ENCODE measurements at regions not wholly inside any gene's neighbourhood (a gene's known extent, or its start where the extent isn't known, plus 50 kb on each side); places are given as distances from the start of the nearest gene placed in this dataset.

GRCh38 chr15:25238716-25239470 is 199.9 kb downstream of the UBE3A start:
- Histone ChIP-seq H3K4me3 (no peak overlapping the region), H3K9me3 (no peaks in the 10 kb centered on the region), H3K27ac (no peak overlapping the region), H3K4me1 (no peaks in the 10 kb centered on the region), H3K27me3 (no peaks in the 10 kb centered on the region), H3K36me3 (no peaks in the 10 kb centered on the region)
- peak in 3 of 6 donors; percentile 2 to 52 (median 35) for DNase-seq
- intact Hi-C loops (cut with DNase I), result no loop called here
- TF ChIP-seq CTCF (IDR thresholded peaks at IDR 0.05), result no peak
- ATAC-seq, result no peak
- no peak for FAIRE-seq
- WGBS, 2 donors, result 74 to 78% methylated on average over 8 of the region's 8 CpGs

- no peaks in the 10 kb centered on the region for H3K9me3 ChIP-seq
- no peak overlapping the region for H3K4me3 ChIP-seq
- ATAC-seq (no peak), FAIRE-seq (no peak), DNase-seq (peak in 3 of 6 donors; percentile 8 to 30 (median 26))
- 72 to 89% methylated on average over 9 of the region's 9 CpGs for WGBS, 2 donors
- intact Hi-C loops (cut with DNase I), result no loop called here
- no peaks in the 10 kb centered on the region for H3K4me1 ChIP-seq
- H3K27ac ChIP-seq, result no peak overlapping the region
- TF ChIP-seq CTCF (IDR thresholded peaks at IDR 0.05), result no peak
- no peaks in the 10 kb centered on the region for H3K27me3 ChIP-seq
- no peaks in the 10 kb centered on the region for H3K36me3 ChIP-seq
Observed at GRCh38 chr15:25239471-25240345, 199.1 kb downstream of the UBE3A start.

- Histone ChIP-seq H3K27me3 (no peaks in the 10 kb centered on the region), H3K36me3 (no peaks in the 10 kb centered on the region), H3K4me3 (no peak overlapping the region), H3K27ac (no peak overlapping the region), H3K9me3 (no peaks in the 10 kb centered on the region), H3K4me1 (no peaks in the 10 kb centered on the region)
- TF ChIP-seq CTCF (IDR thresholded peaks at IDR 0.05), result no peak
- ATAC-seq, result no peak
- intact Hi-C loops (cut with DNase I), result no loop called here
- DNase-seq, result peak in 3 of 6 donors; percentile 8 to 43 (median 31)
- WGBS, 2 donors, result 69 to 77% methylated on average over 13 of the region's 13 CpGs
- no peak for FAIRE-seq
Observed at GRCh38 chr15:25240461-25241021, 198.3 kb downstream of the UBE3A start.

- DNase-seq (peak in 3 of 6 donors; percentile 1 to 40 (median 29)), ATAC-seq (no peak), FAIRE-seq (no peak)
- H3K27me3 ChIP-seq, result no peaks in the 10 kb centered on the region
- H3K36me3 ChIP-seq, result no peaks in the 10 kb centered on the region
- no peaks in the 10 kb centered on the region for H3K9me3 ChIP-seq
- 62 to 71% methylated on average over 12 of the region's 12 CpGs for WGBS, 2 donors
- H3K4me3 ChIP-seq, result no peak overlapping the region
- no peaks in the 10 kb centered on the region for H3K4me1 ChIP-seq
- TF ChIP-seq CTCF (IDR thresholded peaks at IDR 0.05), result no peak
- intact Hi-C loops (cut with DNase I), result no loop called here
- no peak overlapping the region for H3K27ac ChIP-seq
Observed at GRCh38 chr15:25241241-25241801, 197.5 kb downstream of the UBE3A start.
